ENCODE measurements at regions not wholly inside any gene's neighbourhood (a gene's known extent, or its start where the extent isn't known, plus 50 kb on each side); places are given as distances from the start of the nearest gene placed in this dataset.

DNA sequence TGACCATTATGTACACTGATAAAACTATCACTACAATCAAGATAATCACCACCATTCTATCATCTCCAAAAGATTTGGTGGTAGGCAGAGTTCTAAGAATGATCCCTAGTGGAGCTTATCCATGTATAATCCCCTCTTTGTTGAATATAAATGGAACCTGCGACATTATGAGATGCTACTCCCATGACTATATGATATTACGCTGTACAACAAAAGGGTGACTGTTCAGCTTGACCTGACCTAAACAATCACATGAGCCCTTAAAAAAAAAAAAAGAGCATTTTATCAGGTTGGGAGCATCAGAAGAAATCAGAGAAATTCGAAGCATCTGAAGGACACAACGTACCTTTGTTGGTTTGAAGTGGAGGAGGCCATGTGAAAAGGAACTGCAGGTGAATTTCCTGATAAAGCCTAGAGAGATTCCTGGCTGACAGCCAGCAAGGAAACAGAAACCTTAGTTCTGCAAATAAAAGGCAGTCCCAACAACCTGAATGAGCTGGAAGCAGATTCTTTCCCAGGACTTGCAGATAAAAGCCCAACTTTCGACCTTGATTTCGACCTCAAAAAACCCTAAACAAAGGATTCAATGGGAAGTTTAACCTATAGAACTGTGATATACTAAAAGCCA is 270.7 kb downstream of the ADRA2A start:
- no peak for DNase-seq (ENCODE audit: low read depth)

DNA sequence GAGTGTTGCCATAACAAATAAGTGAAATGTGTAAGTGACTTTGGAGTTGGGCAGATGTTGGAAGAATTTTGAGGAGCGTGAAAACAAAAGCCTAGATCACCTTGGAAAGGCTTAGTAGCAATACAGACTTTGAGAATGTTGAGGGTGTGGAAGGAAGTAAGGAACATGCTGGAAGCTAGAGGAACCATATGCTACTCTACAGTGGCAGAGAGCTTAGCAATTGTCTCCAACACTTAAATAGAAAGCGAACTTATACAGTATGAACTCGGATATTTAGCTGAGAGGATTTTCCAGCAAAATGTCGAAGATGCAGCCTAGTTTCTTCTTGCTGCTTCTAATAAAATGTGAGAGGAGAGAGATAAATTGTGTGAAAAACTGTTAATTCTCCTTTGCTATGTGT is 271.2 kb downstream of the ADRA2A start:
- DNase-seq (ENCODE audit: low read depth), result no peak

DNA sequence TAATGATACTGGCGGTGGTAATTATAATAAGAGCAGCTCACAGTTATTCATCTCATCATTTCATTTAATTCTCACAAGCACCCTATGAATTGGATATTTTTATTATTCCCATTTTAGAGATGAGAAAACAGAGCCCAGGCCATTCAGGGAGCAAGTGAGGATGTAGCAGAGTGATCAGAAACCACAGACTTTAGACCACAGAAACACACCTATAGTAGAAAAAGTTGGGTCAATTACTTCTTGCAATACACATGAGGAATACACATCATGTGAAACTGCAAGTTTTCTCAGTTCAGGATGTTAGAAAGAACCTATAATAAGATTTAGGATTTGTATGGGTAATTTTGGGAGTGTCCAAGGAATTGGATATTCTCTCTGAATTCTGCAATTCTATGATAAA is 278.0 kb downstream of the ADRA2A start:
- no peak for DNase-seq (ENCODE audit: low read depth)

DNA sequence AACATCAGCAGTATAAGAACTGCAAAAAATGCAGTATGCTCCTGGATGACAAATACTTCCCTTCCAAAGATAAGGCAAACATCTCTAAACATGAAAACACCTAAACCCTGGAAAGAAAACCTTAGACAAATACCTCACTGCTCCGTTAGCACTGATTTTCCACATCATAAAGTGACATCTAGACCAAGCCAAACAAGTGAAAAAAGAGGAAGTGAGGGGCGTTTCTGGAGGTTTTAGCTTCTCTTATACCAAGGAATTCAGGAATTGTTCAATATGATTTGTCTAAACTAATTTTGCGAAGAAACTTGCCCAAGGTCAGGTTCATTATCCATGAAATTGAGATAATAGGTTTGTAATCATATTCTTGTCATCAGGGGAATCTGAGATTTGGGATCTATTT is 279.7 kb downstream of the ADRA2A start:
- DNase-seq (ENCODE audit: low read depth), result no peak

DNA sequence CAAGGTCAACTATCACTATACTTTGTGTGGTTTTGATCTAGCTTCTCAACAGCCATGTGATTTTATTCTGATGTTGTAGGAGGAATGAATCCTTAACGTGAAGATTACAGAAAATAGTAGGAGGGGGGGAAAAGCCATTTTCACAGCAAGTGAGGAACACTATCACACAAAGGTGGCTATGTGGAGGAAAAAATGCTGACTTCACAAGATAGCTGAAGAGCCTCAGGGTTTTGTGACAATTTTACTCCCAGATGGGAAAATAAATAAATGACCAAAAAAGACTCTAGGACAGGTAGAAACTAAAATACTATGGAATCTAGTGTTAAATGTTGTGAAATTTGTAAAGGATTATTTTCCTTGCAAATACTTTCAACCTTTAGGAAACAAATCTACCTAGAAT is 281.0 kb downstream of the ADRA2A start:
- DNase-seq (ENCODE audit: low read depth), result no peak

DNA sequence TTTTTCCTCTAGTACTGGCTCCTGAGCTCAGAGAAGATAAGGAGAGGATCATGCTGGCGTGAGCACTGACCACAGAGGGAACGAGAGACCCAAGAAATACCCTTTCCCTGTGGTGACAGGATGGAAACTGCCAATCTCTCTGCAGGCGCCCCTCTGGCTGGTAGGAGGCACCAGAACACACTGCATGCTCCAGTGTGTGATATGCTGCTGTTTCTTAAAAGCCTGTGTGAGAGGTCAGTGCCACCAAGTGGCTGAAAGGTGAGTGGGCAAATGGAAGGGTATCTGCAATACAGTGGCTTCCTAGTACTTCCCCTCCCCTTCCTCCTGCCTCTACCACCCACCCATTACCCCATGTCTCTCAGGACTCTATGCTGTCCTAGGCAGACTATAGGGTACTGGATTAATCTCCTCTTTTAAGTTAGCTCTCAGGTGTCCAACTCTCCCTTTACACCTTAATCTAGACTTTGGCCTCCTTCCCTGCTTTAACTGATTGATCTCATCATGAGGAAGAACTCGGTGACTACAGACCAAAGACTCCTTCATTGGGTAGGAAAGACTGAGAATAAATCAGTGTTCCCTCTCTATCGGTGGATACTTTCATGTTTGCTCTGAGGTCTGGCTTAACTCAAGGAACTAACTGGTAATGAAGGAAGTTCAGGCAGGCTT is 283.6 kb downstream of the ADRA2A start:
- peak; percentile 14 for DNase-seq (ENCODE audit: low read depth)

DNA sequence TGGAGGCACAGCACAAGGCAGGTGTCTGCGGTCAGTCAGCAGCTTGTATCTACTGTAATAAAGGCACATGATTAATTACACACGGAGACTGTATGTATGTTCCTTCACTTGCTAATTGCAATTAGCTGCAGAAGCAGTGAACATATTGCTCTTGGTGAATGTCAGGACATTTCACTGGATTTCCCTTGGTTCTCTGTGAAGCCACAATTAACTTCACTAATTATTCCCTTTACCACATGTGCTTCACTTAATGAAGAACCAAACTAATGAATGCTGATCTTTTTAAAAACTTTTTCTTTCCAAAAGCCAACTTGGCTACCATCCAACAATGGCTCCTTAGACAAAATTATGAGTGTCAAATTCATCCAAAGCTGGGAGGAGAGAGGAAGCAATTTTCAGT is 290.7 kb downstream of the ADRA2A start:
- no peak for DNase-seq (ENCODE audit: low read depth)

DNA sequence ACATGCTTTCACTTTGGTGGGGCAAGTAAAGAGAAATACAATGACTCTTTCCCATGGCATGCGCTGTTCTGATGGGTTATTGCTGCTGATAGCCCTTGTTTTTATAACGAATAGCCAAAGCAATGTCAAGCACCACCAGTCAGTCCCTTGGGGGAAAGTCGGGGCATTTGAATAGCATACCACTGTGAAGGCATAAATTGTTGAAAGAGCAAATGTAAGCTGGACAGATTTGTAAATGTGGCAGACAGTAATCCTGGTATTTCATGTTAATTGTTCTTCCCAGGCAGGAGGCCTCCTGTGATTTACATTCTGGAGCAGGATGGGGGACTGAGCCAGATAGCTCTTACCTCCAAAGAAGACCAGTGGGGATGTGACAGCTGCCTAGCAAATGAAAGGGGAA is 293.3 kb downstream of the ADRA2A start:
- no peak for DNase-seq (ENCODE audit: low read depth)

DNA sequence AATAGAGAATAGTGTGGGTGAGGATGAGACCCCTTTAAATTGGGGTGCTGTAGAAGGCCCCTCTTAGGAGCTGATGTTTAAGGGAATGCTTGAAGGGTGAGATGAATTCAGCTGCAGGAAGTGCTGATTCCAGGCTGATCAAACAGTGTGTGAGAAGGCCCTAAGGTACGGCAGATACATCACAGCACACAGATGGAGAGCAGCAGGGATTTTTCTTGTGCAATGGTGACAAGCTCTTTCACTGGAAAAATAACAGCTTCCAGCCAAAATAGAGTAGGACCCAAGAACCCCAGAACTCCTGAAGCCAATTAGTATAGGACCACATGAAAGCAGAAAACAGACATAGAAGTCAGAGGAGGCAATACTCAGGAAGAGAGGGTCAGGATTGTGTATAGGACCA is 296.9 kb downstream of the ADRA2A start:
- no peak for DNase-seq (ENCODE audit: low read depth)

DNA sequence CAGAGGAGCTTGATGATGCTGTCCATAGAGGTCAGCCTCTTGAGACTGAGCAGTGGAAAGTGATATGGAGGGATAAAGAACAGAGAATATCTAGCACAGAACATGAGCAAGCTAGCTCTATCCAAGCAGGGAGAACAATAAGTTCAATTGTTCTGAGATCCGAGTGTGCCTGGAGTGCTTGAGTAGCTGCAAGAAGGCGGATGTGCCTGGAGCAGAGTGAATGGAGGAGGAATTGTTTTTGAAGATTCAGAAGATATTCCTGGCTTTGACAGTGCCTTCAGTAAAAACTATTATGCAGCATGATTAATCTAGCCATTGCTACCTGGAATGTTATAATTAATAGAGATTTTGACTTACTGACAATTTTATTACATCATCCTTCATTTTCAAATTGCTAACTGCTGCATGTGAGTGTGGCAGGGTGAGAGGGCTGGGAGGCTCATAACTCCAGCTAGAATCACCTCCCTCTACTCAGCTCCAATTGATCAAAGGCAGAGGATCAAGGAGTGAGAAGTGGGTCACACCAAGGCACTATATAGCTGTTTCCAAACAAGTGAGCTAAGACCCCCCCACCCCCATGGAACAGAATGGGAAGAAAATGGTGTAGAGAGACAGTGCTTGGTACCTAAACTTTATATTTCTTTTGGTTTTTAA is 302.8 kb downstream of the ADRA2A start:
- DNase-seq (ENCODE audit: low read depth), result no peak

DNA sequence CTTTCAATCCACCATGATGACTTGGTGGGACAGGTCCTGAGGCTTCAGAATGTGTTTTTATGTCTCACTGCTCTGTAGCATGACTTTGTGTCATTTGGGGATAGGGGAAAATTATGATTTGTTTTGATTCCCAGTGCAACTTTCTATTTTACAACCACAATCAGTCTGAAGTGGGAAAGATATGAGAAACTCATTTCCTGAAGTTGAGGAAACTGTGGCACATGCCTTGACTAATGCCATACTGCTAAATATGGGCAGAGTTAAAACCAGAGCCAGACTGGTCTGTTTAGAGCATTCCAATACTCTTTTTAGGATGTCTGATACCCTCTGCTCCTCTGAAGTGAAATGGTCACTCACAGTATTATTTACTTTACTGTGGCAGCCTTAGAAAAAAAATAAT is 307.7 kb downstream of the ADRA2A start:
- DNase-seq (ENCODE audit: low read depth), result no peak

DNA sequence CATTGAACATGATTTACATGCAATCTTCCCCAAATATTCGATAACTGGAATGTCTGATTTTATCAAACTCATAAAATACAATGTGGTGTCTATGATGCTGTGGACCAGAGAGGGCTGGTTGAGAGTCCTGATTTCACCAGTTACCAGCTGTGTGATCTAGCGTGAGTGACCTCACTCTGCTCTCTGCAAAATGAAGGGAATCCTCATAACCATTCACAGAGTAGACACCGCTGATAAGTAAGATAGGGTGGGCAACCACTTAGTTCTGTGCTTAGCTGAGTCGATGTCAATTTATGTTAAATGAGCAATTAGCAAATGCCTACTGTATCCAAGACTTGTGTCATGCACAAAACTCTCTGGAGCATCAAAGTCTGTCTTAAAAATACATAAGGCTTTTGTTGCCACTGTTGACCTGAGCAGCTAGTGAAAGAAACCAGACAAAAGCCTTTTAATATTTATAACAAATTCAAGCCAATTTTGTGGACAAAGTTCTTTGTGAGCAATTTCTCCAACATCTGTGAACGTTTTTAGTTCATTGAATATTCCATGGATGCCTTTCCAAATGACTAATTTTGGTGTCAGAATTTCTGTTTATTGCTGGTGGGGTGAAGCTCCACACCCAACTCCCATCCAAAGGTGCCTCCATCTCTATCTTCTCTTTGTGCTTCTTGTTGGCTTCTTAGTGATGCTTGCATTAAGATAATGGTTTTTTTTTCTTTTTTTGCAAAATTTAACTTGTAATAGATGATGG is 314.2 kb downstream of the ADRA2A start:
- DNase-seq (ENCODE audit: low read depth), result no peak

DNA sequence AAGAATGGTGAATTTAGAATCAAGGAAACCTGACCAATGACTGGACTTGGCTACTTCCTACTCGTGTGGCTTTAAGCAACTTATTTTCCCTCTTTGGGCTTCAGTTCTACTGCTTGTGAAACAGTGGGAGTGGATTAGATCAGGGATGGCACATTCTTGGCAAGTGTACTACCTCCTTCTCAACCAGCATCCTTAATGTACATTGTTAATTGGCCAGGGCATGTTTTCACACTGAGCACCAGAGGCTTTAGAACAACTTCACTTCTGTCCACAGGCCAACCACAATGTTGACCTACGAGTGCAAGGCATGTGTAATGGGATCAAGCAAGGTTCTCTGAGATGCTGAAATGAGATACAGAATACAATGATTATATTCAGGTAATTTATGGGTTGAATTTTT is 315.3 kb downstream of the ADRA2A start:
- no peak for DNase-seq (ENCODE audit: low read depth)

DNA sequence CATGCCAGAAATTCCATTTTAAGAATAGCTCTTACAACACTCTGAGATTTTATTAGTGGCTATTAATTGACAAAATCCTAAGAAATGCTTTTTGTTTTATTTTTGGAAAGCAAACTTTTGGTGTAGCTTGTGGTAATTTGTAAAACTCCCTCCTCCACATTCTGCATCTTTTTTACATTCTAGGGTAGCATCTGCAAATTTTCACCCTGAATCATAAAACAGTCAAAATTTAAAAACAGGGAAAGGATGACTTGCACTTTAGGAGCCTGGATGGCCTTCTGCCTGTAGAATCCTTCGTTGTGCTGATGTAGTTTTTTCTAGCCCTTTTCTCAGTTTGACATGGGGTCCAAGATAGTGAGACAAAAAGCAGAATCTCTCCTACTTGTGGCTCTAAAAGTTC is 316.1 kb downstream of the ADRA2A start:
- no peak for DNase-seq (ENCODE audit: low read depth)

DNA sequence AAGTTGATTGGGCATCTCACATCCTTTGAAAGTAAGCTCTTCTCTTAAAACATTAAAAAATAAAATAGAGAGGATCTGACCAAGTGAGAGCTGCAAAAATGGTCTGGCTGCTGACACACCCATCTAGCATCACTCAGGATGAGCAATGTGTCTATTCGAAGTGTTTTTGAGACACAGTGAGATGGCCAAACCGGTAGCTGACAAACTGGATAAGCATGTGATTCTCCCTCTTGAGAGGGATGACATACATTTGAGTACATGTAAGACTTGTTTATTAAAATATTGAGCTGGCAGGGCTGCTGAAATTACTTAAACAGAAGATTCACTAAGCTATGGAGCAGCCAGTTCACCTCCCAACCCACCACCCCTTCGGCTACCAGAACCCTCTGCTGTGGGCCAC is 333.9 kb downstream of the ADRA2A start:
- DNase-seq (ENCODE audit: low read depth), result no peak

DNA sequence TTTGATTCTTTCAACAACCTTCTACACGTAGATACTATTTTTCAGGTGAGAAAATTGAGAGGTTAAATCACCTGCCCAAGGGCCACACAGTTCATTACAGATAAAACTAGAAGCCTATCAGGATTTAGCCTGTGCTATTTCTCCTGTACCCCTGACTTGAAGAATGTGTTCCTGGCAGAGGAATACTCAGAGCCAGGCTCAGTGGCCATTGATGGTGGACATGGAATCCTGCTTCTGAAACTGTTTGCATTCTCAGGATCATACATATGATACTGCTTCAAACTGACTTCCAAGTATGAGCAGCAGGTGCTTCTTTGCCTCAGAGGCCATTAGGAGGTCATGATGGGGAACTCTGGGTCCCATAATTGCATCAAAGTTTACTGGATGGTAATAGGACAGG is 348.6 kb downstream of the ADRA2A start:
- no peak for DNase-seq (ENCODE audit: low read depth)

DNA sequence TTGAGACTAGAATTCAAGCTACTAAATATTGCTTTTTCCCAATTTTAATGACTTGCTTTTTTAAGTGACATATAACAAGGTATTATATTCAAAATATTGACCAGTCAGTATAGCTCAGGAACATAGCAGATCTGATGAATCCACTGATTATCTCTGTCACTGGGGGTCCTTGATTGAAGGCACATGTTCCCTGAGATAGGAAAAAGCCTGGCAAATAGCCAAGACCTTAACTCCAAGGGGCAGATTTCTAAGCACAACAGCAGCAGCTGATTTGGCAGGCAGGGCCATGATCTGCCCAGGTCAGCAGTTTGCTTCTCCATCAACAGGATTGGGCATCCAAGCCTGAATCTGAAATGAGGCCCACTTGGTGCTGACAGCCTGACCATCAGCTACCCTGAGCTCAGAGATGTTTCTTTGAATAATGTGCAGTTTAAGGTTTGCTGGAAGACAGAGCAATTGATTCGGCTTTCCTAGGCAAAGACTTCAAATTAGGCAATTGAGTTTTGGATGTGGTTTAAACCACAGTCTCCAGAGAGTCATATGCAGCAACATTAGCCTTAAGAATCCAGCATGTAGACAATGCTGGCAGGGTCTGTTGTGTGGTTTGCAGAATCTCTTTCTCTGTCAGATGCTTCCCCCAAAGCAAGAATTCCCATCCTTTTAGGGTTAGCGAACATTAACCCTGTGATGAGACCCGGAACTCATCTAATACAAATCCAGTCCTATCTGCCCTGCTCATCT is 352.6 kb downstream of the ADRA2A start:
- DNase-seq (ENCODE audit: low read depth), result no peak

DNA sequence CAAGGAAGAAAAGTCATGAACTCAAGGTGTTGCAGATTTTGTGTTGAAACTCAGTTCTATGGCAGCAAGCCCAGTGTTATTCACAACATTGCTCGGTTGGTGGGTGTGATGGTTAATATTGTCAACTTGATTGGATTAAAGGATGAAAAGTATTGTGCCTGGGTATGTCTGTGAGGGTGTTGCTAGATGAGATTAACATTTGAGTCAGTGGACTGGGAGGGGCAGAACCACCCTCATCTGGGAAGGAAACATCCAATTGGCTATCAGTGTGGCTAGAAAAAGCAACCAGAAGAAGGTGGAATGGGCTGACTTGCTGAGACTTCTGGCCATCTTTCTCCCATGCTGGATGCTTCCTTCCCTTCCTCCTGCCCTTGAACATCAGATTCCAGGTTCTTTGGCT is 353.2 kb downstream of the ADRA2A start:
- DNase-seq (ENCODE audit: low read depth), result no peak

DNA sequence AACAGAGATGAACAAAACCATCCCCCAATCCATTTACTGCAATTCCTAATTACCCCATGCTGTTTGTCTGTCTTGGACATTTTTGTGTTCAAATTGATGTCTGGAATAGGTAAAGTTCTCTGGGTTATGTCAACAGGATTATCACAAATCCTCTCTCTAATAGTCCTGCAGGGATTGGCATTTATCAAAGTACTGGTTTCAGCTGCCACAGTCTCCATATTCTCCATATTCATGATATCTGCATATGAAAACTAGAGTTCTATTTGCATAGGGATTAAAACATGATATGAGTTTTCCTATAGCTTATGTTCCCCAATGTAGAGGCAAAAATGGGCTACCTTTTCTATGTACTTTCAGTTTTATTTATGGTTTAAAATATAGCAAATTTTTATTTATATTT is 355.8 kb downstream of the ADRA2A start:
- DNase-seq (ENCODE audit: low read depth), result no peak

DNA sequence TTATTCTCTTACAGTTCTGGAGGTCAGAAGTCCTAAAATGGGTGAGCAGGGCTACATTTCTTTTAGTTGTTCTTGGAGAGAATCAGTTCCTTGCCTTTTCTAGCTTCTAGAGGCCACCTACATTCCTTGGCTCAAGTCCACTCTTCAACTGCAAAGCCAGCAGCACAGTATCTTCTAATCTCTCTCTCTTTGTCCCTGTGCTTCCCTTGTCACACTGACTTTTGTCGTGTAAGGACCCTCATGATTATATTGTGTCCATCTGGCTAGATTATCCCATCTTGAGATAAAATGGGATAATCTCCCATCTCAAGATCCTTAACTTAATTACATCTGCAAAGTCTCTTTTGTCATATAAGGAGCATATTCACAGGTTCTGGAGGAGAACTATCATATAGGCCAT is 359.0 kb downstream of the ADRA2A start:
- DNase-seq (ENCODE audit: low read depth), result no peak

DNA sequence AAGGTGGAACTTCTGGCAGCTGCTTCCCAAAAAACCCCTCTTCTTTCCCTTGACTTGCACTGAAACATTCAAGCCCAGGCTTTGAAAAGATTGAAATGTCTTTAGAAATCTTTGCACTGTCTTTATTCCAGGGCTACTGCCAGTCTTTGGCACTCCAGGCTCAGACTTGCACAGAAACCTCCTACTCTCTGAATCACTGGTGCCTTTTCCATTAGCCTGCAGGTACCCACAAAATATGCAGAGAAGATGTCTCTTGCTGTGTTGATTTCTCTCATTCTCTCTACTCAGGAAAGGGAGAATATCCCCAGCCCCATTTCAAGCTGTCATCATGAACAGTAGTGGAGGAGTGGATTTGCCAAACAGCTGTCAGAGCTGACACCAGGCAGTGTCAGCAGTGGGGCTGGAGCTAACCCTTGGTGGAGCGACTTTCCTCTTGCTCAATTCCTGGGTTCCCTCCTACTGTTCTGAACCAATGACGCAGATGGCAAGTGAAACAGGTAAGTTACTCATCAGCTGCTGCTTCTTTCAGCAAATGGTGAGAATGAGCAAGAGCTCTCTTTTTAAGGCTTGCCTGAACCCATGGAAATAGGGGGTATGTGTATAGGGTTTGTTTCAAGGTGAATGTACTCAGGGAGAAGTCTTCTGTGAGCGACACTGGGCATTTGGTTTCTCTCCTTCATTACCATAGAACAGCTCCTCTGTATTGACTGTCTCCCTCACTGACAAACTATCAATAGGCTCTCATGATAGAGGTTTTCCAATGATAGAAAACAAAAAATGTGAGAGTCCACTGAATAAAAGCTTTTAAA is 362.4 kb downstream of the ADRA2A start:
- DNase-seq (ENCODE audit: low read depth), result no peak

DNA sequence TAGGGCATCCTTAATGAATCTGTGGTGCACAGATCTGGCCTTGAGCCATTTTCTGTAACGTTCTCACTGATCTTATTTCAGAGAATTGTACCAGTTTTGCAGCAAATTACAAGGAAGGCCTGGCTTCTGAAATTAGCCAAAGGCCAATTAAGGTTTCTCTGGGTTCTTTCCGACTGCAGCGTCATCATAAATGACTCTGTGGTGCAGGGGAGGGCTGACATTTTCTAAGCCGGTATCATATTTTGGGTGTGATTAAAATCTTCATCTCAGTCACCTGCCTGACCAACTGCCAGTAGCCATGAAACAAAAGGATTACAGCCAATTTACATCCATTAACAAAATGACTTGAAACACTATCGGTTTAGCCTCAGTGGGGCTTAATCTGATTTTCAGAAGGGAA is 363.7 kb downstream of the ADRA2A start:
- DNase-seq (ENCODE audit: low read depth), result no peak

All from amniotic epithelial cell (primary cell).